Stimulated activated memory B cell treated with anti-CD40 and anti-IgM and Interleukin-4, amounts not matched to agents 10 μg/mL and 1 μg/mL and 100 μg/mL, for 72 hours (primary cell): ENCODE measurements at regions not wholly inside any gene's neighbourhood (a gene's known extent, or its start where the extent isn't known, plus 50 kb on each side); places are given as distances from the start of the nearest gene placed in this dataset.
"Not testable (repeated sequence)": the region's sequence is repeated elsewhere in the genome, so short reads cannot be mapped to it uniquely, and the experiment has no call there.

Source experiments
- ATAC-seq: fragments of 150-1000 bp; cut with Tn5 transposase; 2 replicates; pipeline ENCODE4 v1.10.0; 2021
- H3K27ac Mint-ChIP-seq: one replicate; pipeline ENCODE4 v1.8.0; 2022; ENCODE audit warnings: mild to moderate bottlenecking, mixed read lengths
- H3K27me3 Mint-ChIP-seq: one replicate; pipeline ENCODE4 v1.8.0; 2022; ENCODE audit warnings: mixed read lengths
- H3K36me3 Mint-ChIP-seq: one replicate; pipeline ENCODE4 v1.8.0; 2022; ENCODE audit warnings: mixed read lengths
- H3K4me1 Mint-ChIP-seq: one replicate; pipeline ENCODE4 v1.8.0; 2022; ENCODE audit warnings: mixed read lengths
- H3K4me3 Mint-ChIP-seq: one replicate; pipeline ENCODE4 v1.8.0; 2022; ENCODE audit warnings: mild to moderate bottlenecking, moderate library complexity, mixed read lengths
- H3K9me3 Mint-ChIP-seq: one replicate; pipeline ENCODE4 v1.8.0; 2022; ENCODE audit warnings: mixed read lengths

DNA sequence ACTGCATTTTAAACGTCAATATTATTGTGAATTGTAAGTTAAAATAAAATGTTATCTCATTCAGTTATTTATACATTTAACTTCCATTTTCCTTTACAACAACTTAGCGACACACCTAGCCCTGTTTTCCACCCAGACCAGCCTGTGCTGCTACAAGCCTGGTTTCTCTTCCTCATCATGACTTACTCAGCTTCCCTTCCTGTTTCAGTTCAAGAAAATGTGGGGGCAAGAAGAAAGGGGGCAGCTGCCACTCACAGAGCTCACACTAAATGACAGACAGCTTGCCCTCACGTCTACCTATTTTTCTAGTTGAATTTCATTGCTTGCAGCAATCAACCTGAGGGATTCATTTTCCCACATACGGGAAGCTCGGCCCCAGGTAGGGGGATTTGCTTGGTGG is 185.8 kb upstream of the POTEB2 start:
- not testable (repeated sequence) for H3K36me3 Mint-ChIP-seq, ATAC-seq, H3K27me3 Mint-ChIP-seq, H3K27ac Mint-ChIP-seq, H3K4me3 Mint-ChIP-seq, H3K4me1 Mint-ChIP-seq, H3K9me3 Mint-ChIP-seq

DNA sequence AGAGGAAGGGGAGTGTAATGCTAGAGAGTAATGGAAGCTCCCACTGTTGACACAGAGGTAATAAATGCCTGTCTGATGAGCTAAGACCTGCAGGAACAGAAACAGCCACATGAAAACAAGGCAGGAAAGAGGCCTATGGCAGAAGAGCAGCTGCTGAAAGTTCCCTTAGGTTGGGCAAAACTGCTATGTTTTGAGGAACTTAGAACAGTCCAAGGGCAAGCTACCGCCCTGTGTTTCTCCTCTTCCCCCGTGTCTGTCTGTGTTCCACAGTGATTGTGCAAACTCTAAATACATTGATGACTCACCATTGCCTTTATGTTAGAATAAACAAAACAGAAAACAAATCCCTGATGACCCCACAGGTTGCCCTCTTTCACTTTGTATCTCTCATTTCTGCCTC is 165.6 kb upstream of the POTEB2 start:
- not testable (repeated sequence) for H3K36me3 Mint-ChIP-seq, H3K27ac Mint-ChIP-seq, ATAC-seq, H3K4me3 Mint-ChIP-seq, H3K4me1 Mint-ChIP-seq, H3K9me3 Mint-ChIP-seq, H3K27me3 Mint-ChIP-seq

DNA sequence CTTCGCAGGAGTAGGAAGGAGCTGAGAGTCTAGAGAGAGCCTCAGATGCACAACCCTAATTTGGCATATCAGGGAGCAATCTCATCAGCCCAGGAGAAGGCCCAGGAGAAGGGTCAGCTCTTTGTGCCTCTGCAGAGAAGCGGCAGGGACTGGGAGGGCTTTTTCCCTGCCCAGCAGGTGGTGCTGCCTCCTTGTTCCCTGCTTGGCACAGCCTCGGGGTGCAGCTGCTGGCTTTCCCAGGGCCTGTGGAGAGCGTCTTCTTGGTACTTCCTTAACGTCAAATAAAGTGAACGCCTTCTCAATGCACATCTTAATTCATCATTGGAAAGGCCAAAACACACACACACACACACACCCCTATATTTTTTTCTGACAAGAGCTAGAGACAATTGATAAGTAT is 162.9 kb upstream of the POTEB2 start:
- H3K27me3 Mint-ChIP-seq, H3K27ac Mint-ChIP-seq, H3K4me3 Mint-ChIP-seq, H3K36me3 Mint-ChIP-seq, ATAC-seq, H3K9me3 Mint-ChIP-seq, H3K4me1 Mint-ChIP-seq: not testable (repeated sequence)

DNA sequence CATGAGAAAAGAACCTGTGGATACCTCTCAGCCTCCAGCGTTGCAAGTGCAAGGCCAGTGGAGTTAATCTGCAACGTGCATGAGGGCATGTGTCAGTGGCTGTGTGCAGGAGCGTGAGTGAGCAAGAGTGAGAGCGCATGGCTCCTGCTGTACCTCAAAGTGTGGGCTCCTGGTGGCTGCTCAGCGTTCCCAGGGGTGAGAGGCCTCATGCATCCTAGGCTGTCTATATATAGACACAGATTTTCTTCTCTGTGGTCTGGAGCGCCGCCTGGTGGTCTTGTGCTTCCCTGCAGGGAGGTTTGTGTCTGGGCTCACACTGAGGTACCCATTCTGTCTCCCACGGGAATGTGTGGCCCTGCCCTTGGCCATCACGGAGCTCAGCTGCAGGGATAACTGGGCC is 161.8 kb upstream of the POTEB2 start:
- not testable (repeated sequence) for H3K36me3 Mint-ChIP-seq, H3K4me3 Mint-ChIP-seq, H3K27me3 Mint-ChIP-seq, H3K9me3 Mint-ChIP-seq, H3K27ac Mint-ChIP-seq, H3K4me1 Mint-ChIP-seq
- ATAC-seq: peak; percentile 25

DNA sequence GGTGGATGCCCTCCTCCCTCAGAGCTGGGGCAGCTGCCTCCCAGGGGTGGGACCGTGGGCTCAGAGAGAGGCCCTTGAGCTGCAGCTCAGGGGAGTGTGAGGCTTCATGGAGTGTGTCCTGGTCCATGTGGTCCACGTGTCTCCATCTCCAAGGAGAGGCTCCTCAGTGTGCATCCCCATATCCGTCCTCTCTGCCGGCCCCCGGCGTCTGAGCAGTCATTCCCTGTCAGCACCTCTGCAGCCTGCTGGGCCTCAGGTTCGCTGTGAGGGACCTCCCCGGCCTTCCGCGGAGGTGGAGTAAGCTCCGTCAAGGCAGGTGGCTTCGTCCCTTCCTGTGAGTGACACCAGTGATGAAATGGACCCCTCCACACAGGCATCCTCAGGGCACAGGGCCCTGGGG is 160.7 kb upstream of the POTEB2 start:
- H3K27ac Mint-ChIP-seq, H3K4me1 Mint-ChIP-seq, H3K9me3 Mint-ChIP-seq: not testable (repeated sequence)

DNA sequence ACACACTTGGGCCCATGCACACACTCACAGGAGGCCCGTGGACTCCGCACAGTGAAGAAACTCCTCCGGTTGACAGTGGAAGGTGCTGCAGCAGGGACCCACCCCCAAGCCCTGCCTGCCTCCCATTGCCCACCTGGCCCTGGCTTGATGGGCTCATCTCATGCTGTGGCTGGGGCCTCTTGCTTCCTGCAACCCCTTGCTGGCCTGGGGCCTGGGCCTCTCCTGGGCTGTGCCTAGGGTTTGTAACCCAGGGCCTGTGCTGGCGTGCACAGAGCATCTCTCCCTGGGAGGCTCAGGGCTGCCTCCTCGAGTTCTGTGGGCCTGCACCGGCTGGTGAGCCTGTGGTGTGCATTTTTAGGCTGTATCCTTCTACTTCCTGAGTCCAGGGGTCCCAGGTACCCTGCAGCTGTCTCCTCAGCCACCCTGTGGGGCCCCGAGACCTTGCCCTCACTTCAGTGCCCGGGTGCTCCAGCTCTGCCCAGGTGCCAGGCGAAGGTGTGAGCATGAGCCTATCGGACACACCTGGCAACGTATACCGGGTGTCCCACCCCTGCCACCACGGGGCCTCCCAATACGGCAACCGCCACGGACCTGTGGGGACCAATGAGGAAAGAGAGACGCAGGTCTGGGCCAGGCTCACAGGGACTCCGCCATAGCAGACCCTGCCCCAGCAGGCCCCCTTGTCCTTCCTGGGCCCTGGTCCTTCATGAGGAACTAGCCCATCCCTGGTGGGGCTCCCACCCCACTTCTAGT is 158.3 kb upstream of the POTEB2 start:
- H3K27ac Mint-ChIP-seq, H3K27me3 Mint-ChIP-seq, H3K36me3 Mint-ChIP-seq, H3K4me3 Mint-ChIP-seq, ATAC-seq, H3K9me3 Mint-ChIP-seq, H3K4me1 Mint-ChIP-seq: not testable (repeated sequence)

More for the DNA sequence above, 160.7 kb upstream of the POTEB2 start:
- not testable (repeated sequence) for H3K27me3 Mint-ChIP-seq, H3K36me3 Mint-ChIP-seq, ATAC-seq, H3K4me3 Mint-ChIP-seq

DNA sequence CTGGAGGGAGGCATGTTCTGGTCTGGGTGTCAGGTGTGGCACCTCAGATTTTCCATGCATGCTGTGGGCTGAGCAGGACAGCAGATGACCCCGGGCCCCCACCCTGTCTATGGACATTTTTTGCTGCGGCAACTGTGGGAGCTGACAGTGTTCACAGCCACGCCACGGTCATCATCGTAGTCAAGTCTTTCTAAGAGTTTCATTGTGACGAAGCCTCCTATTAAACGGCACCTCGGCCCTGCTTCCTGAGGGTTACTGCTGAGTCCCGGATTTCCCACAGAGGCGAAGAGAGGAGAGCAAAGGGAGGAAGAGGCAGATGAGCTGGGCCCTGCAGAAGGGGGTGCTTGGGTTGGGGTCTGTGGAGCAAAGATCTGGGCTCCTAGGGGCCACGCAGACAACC is 152.1 kb upstream of the POTEB2 start:
- not testable (repeated sequence) for H3K36me3 Mint-ChIP-seq, H3K27me3 Mint-ChIP-seq, H3K9me3 Mint-ChIP-seq, H3K4me1 Mint-ChIP-seq, H3K27ac Mint-ChIP-seq, H3K4me3 Mint-ChIP-seq
- peak; percentile 20 for ATAC-seq

DNA sequence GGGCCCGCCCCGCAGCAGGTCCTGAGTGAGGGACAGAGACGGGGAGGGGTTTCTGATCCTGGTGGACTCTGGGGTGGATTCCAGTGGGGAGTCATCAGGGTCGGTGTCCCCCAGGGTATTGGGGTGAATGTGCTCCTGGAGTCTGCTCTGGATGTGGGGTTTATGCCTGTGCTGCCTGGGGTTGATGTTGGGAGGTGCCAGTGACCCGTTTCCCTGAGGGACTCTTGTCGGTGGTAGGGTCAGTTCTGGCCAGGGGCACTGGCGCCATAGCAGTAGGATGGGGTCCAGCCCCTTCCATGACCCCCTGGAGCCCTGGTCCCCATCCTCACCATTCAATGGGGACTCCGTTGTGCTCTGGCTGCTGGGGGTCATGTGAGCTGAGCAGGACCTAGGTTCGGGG is 151.2 kb upstream of the POTEB2 start:
- H3K27ac Mint-ChIP-seq, H3K4me3 Mint-ChIP-seq, H3K36me3 Mint-ChIP-seq, H3K9me3 Mint-ChIP-seq, H3K27me3 Mint-ChIP-seq, ATAC-seq, H3K4me1 Mint-ChIP-seq: not testable (repeated sequence)

DNA sequence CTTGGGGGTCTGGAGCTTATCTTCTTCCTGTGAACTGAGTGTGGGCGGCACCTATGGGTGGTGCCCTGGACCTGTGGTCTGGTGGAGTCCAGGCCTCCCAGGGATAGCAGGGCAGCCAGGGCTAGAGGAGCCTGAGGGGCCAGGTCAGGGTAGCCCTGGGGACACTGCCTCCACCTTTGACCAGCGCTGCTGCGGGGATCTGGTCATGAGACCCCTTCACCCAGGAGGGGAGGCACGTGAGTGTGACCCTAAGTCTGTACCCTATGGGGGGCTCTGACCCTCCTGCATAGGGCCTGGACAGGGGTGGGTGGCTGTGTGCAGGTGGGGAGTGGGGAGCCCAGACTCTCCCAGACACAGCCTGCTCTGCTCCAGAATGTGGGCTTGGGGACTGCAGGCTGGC is 150.5 kb upstream of the POTEB2 start:
- not testable (repeated sequence) for H3K27me3 Mint-ChIP-seq, H3K9me3 Mint-ChIP-seq, H3K27ac Mint-ChIP-seq, H3K4me1 Mint-ChIP-seq, H3K4me3 Mint-ChIP-seq, H3K36me3 Mint-ChIP-seq
- ATAC-seq: peak; percentile 7

DNA sequence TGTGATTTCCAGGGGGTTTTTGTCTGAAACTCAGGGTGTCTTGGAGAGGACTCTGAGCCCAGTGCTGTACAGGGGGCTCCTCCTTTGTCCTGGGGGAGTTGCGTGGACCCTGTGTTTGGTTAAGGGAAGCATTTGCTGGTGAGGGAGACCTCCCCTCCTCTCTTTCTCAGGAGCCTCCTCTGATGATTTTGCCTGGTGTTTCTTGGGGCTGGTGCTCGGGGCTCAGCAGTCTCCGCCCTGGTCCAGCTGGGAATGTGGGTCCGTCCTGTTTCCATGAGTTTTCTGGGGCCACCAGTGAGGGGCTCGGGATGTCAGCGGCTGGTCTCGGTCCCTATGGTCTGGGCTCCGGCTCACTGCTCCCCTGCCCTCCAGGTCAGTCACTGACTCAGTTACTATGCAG is 149.1 kb upstream of the POTEB2 start:
- H3K36me3 Mint-ChIP-seq, H3K27me3 Mint-ChIP-seq, H3K27ac Mint-ChIP-seq, ATAC-seq, H3K4me1 Mint-ChIP-seq, H3K9me3 Mint-ChIP-seq, H3K4me3 Mint-ChIP-seq: not testable (repeated sequence)

DNA sequence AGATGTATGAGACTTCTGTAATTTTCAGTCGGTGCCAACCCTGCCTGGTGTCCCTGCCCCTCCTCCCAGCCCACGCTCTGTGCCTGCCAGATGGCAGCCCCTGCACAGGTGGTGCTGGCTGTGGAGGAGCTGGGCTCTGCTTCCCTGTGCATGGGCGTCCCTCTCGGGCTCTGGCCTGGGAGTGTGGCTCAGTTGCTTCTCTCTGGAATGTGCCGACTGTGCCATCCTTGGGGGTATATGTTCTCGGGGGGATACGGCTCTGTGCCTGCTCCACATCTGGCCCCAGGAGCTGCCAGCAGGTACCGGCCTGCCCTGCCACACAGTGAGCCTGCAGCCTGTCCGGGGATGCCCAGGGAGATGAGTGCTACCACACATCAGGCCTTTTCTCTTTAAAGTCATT is 147.2 kb upstream of the POTEB2 start:
- H3K27me3 Mint-ChIP-seq, H3K27ac Mint-ChIP-seq, H3K4me1 Mint-ChIP-seq, H3K36me3 Mint-ChIP-seq, H3K4me3 Mint-ChIP-seq, H3K9me3 Mint-ChIP-seq, ATAC-seq: not testable (repeated sequence)

DNA sequence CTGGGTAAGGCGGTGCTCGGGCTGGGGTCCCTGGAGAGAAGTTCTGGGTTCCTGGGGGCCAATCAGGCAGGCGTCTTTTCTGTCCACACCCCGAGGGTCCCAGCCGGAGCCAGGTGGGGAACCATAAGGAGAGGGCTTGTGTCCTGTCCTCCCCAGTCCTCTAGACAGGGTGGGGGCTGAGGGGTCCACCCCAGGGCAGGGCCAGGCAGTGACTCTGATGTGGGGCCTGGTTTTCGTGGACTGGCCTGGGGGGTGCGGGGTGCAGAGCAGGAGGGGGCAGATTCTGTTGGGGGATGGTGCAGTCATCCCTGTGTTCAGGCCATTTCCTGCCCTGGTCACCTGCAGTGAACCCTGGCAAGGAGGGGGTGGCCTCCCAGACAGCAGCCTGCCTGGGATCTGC is 143.5 kb upstream of the POTEB2 start:
- not testable (repeated sequence) for H3K27me3 Mint-ChIP-seq, H3K27ac Mint-ChIP-seq, H3K36me3 Mint-ChIP-seq, H3K9me3 Mint-ChIP-seq, H3K4me1 Mint-ChIP-seq, H3K4me3 Mint-ChIP-seq
- peak; percentile 42 for ATAC-seq

DNA sequence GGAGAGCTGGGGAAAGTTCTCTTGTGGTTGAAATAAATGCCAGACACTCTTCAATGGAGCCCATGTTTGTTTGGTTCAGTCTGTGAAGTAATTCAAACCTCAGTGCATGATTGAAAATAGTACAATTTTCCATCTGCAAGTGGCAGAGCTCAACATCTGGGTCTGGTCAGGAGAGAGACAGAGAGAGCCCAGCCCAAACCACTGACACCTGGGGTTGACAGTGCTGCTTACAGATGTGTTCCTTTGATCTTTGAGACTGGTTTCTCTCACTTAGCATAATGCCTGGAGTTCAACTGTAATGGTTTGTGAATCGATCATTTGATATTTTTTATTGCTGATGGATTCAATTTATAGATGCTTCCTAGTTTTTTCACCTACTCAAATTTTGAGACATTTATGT is 137.3 kb upstream of the POTEB2 start:
- not testable (repeated sequence) for H3K4me1 Mint-ChIP-seq, H3K9me3 Mint-ChIP-seq, ATAC-seq, H3K27ac Mint-ChIP-seq, H3K4me3 Mint-ChIP-seq, H3K27me3 Mint-ChIP-seq, H3K36me3 Mint-ChIP-seq

DNA sequence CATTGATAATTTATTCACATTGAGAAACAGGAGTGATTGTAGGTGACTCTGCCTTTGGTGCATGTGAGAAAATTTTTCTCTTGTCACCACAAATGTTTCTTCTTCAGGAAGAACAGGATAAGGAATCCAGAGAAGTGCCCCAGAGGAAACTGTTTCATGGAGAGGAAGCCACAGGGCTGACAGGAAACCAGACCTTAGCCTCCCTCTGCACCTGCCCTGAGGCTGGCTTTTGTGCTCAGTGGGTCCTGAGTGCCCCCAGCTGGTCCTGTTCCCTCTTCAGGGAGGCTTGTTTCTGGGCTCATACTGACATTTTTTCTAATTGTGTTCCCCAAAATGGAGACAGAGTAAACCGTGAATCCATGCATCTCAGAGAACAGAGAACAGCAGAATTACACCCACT is 135.8 kb upstream of the POTEB2 start:
- not testable (repeated sequence) for H3K36me3 Mint-ChIP-seq, H3K9me3 Mint-ChIP-seq, ATAC-seq, H3K27ac Mint-ChIP-seq, H3K27me3 Mint-ChIP-seq, H3K4me3 Mint-ChIP-seq, H3K4me1 Mint-ChIP-seq

DNA sequence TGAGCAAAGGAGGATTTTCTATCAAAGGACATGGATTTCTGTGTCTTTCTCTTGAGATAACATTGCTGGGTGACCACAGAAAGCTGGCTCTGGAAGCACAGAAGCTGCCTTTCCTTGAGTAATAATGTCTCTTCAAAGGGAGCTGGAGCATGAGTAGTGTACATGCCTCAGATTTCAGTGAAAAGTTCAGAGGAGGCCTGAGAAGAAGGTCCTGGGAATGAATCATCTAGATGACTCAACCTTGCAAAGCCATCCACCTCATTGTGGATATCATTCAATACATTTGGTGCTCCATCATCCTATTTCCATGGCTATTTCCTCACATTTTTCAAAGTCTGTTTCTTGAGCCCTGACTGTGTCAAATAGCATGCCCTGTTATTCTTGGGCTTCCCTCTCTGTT is 125.6 kb upstream of the POTEB2 start:
- not testable (repeated sequence) for H3K9me3 Mint-ChIP-seq, H3K27me3 Mint-ChIP-seq

DNA sequence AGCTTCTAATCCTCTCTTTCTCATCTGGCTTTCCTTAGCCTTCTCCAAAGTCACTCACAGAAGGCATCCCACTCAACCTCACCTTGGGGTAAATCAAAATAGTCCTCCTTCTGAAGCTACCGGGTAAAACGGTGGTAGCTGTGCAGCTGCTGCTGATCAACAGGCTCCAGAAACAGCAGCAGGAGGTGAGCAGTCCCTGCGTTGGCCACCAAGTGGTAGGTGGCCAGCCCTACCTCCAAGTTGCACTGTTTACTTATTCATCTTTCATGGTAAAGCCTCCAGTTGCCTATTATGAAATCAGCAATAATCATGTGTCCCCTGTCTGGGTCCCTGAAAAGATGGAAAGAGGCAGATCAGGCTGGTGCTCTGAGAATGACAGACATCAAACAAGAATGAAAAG is 125.1 kb upstream of the POTEB2 start:
- H3K36me3 Mint-ChIP-seq, H3K27ac Mint-ChIP-seq, H3K9me3 Mint-ChIP-seq, H3K4me1 Mint-ChIP-seq, H3K4me3 Mint-ChIP-seq, H3K27me3 Mint-ChIP-seq: not testable (repeated sequence)
- ATAC-seq: peak; percentile 8

More for the DNA sequence above, 125.6 kb upstream of the POTEB2 start:
- H3K4me1 Mint-ChIP-seq, H3K36me3 Mint-ChIP-seq, H3K4me3 Mint-ChIP-seq, ATAC-seq, H3K27ac Mint-ChIP-seq: not testable (repeated sequence)

DNA sequence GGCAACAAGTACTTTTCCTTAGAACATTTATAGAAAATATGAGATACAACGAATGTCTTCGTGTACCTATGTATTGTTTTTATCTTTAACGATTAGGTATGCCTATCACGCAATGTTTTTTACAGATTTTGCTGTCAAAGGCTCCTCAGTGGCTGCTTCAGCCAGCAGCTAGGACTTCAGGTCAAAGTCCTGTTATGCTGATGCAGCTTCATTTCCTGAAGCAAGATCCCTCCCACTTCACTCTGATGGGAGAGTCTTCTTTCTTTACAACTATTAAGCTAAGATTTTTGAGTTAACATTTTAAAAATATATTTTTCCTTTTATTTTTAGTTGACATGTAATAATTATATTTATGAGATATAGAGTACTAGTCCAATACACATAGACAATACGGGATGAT is 120.7 kb upstream of the POTEB2 start:
- not testable (repeated sequence) for H3K27ac Mint-ChIP-seq, H3K9me3 Mint-ChIP-seq, H3K27me3 Mint-ChIP-seq, H3K4me3 Mint-ChIP-seq, H3K36me3 Mint-ChIP-seq, H3K4me1 Mint-ChIP-seq, ATAC-seq
